ENCODE measurements at regions not wholly inside any gene's neighbourhood (a gene's known extent, or its start where the extent isn't known, plus 50 kb on each side); places are given as distances from the start of the nearest gene placed in this dataset.
"Not testable (repeated sequence)": the region's sequence is repeated elsewhere in the genome, so short reads cannot be mapped to it uniquely, and the experiment has no call there.

GRCh38 chr3:11713171-11713570 lies 69.5 kb upstream of the VGLL4 start:
- Histone ChIP-seq H3K4me3 (no peak overlapping the region), H3K36me3 (no peaks in the 10 kb centered on the region), H3K27ac (no peak overlapping the region), H3K4me1 (peaks cover 4 to 5% of the 10 kb centered on the region in 2 donors), H3K9me3 (no peaks in the 10 kb centered on the region), H3K27me3 (no peaks in the 10 kb centered on the region)
- ATAC-seq = no peak
- intact Hi-C loops (cut with DNase I; ENCODE audit: low total_unique reads) = no loop called here
- in situ Hi-C loops (cut with MboI; ENCODE audit: low sequenced_read_pairs in 4 of 4) = no loop called here
- TF ChIP-seq CTCF (IDR thresholded peaks at IDR 0.05 in 4 of 5, conservative IDR thresholded peaks at IDR 0.05 in 1 of 5) = no peak
- no peak for TF ChIP-seq POLR2A (IDR thresholded peaks at IDR 0.05)
- DNase-seq = no peak

GRCh38 chr3:11712646-11713045 lies 68.9 kb upstream of the VGLL4 start:
- Histone ChIP-seq H3K4me1 (peaks cover 0 to 2% of the 10 kb centered on the region in 2 donors), H3K9me3 (no peaks in the 10 kb centered on the region), H3K27ac (no peak overlapping the region), H3K4me3 (no peak overlapping the region), H3K36me3 (no peaks in the 10 kb centered on the region), H3K27me3 (no peaks in the 10 kb centered on the region)
- intact Hi-C loops (cut with DNase I; ENCODE audit: low total_unique reads) (no loop called here), in situ Hi-C loops (cut with MboI; ENCODE audit: low sequenced_read_pairs in 4 of 4) (no loop called here)
- TF ChIP-seq POLR2A (IDR thresholded peaks at IDR 0.05) (no peak), CTCF (IDR thresholded peaks at IDR 0.05 in 4 of 5, conservative IDR thresholded peaks at IDR 0.05 in 1 of 5) (no peak)
- DNase-seq (no peak), ATAC-seq (no peak)

GRCh38 chr3:11711876-11712275 lies 68.2 kb upstream of the VGLL4 start:
- Histone ChIP-seq H3K36me3 (no peaks in the 10 kb centered on the region), H3K27ac (no peak overlapping the region), H3K4me1 (no peaks in the 10 kb centered on the region), H3K4me3 (no peak overlapping the region), H3K27me3 (no peaks in the 10 kb centered on the region), H3K9me3 (no peaks in the 10 kb centered on the region)
- DNase-seq (no peak), ATAC-seq (no peak)
- TF ChIP-seq POLR2A (IDR thresholded peaks at IDR 0.05) (no peak), CTCF (IDR thresholded peaks at IDR 0.05 in 4 of 5, conservative IDR thresholded peaks at IDR 0.05 in 1 of 5) (no peak)
- in situ Hi-C loops (cut with MboI; ENCODE audit: low sequenced_read_pairs in 4 of 4) = no loop called here
- intact Hi-C loops (cut with DNase I; ENCODE audit: low total_unique reads) = no loop called here

GRCh38 chr3:11709782-11710181 lies 66.1 kb upstream of the VGLL4 start:
- in situ Hi-C loops (cut with MboI; ENCODE audit: low sequenced_read_pairs in 4 of 4) = no loop called here
- H3K36me3 ChIP-seq = no peaks in the 10 kb centered on the region
- no peaks in the 10 kb centered on the region for H3K9me3 ChIP-seq
- no peak overlapping the region for H3K4me3 ChIP-seq
- DNase-seq (no peak), ATAC-seq (no peak)
- TF ChIP-seq POLR2A (IDR thresholded peaks at IDR 0.05) = no peak
- no peak for TF ChIP-seq CTCF (IDR thresholded peaks at IDR 0.05 in 4 of 5, conservative IDR thresholded peaks at IDR 0.05 in 1 of 5)
- intact Hi-C loops (cut with DNase I; ENCODE audit: low total_unique reads) = no loop called here
- no peaks in the 10 kb centered on the region for H3K27me3 ChIP-seq
- no peaks in the 10 kb centered on the region for H3K4me1 ChIP-seq
- H3K27ac ChIP-seq = no peak overlapping the region

GRCh38 chr3:11707084-11707483 lies 63.4 kb upstream of the VGLL4 start:
- H3K9me3 ChIP-seq; intact Hi-C loops (cut with DNase I; ENCODE audit: low total_unique reads); ATAC-seq; H3K4me1 ChIP-seq; in situ Hi-C loops (cut with MboI; ENCODE audit: low sequenced_read_pairs in 4 of 4); H3K27me3 ChIP-seq; H3K4me3 ChIP-seq; H3K36me3 ChIP-seq; H3K27ac ChIP-seq; DNase-seq: not testable (repeated sequence)
